Chondrocyte (in vitro differentiated cells): ENCODE measurements at regions not wholly inside any gene's neighbourhood (a gene's known extent, or its start where the extent isn't known, plus 50 kb on each side); places are given as distances from the start of the nearest gene placed in this dataset.

Experiments used
- DNase-seq: peaks from one replicate; pipeline ENCODE4 v3.0.0; 2021; ENCODE audit warnings: mixed read lengths, low spot score
- H3K27ac Mint-ChIP-seq: one replicate; pipeline ENCODE4 v1.8.0; 2021; ENCODE audit warnings: mild to moderate bottlenecking, moderate library complexity, mixed read lengths; ENCODE audit not compliant: unreplicated experiment
- H3K27me3 Mint-ChIP-seq: 2 replicates; pipeline ENCODE4 v1.8.0; 2021; ENCODE audit warnings: low read depth, mixed read lengths
- H3K36me3 Mint-ChIP-seq: 2 replicates; pipeline ENCODE4 v1.8.0; 2021; ENCODE audit warnings: low read depth, mixed read lengths
- H3K4me1 Mint-ChIP-seq: 2 replicates; pipeline ENCODE4 v1.8.0; 2021; ENCODE audit warnings: low read depth, mild to moderate bottlenecking, mixed read lengths
- H3K4me3 Mint-ChIP-seq: one replicate; pipeline ENCODE4 v1.8.0; 2021; ENCODE audit warnings: mild to moderate bottlenecking, moderate library complexity, mixed read lengths; ENCODE audit not compliant: unreplicated experiment
- H3K9me3 Mint-ChIP-seq: 2 replicates; pipeline ENCODE4 v1.8.0; 2021; ENCODE audit warnings: low read depth, mixed read lengths
- CTCF ChIP-seq: fragments of 200-600 bp; sonication (generic); IDR thresholded peaks from 2 replicates; pipeline ENCODE4 v1.5.0; 2021; ENCODE audit warnings: antibody characterized with exemption, mild to moderate bottlenecking, moderate library complexity

- DNase-seq = no peak
- TF ChIP-seq CTCF = no peak
- no peaks in the 10 kb centered on the region for H3K4me1 Mint-ChIP-seq
- H3K9me3 Mint-ChIP-seq = peaks cover 17% of the 10 kb centered on the region
- no peak overlapping the region for H3K27ac Mint-ChIP-seq
- H3K4me3 Mint-ChIP-seq = no peak overlapping the region
- peaks cover 6% of the 10 kb centered on the region for H3K36me3 Mint-ChIP-seq
- H3K27me3 Mint-ChIP-seq = peaks cover 13% of the 10 kb centered on the region
Observed at GRCh38 chr15:98484914-98485313, 163.4 kb upstream of the IGF1R start.

GRCh38 chr15:98485451-98485850 lies 162.9 kb upstream of the IGF1R start:
- peaks cover 6% of the 10 kb centered on the region for H3K36me3 Mint-ChIP-seq
- H3K27ac Mint-ChIP-seq = no peak overlapping the region
- TF ChIP-seq CTCF = no peak

GRCh38 chr15:98493966-98494511 lies 154.3 kb upstream of the IGF1R start:
- H3K27me3 Mint-ChIP-seq = peaks cover 21% of the 10 kb centered on the region

More at GRCh38 chr15:98485451-98485850, 162.9 kb upstream of the IGF1R start:
- Mint-ChIP-seq H3K9me3 (peaks cover 17% of the 10 kb centered on the region), H3K4me3 (no peak overlapping the region), H3K4me1 (no peaks in the 10 kb centered on the region), H3K27me3 (peaks cover 12% of the 10 kb centered on the region)
- DNase-seq = no peak

GRCh38 chr15:98501192-98501591 lies 147.1 kb upstream of the IGF1R start:
- Mint-ChIP-seq H3K4me3 (no peak overlapping the region), H3K27me3 (peaks cover 5% of the 10 kb centered on the region), H3K9me3 (peaks cover 17% of the 10 kb centered on the region), H3K4me1 (peaks cover 37% of the 10 kb centered on the region), H3K27ac (no peak overlapping the region), H3K36me3 (peaks cover 6% of the 10 kb centered on the region)
- DNase-seq = no peak
- TF ChIP-seq CTCF = no peak

More at GRCh38 chr15:98493966-98494511, 154.3 kb upstream of the IGF1R start:
- Mint-ChIP-seq H3K4me3 (no peak overlapping the region), H3K36me3 (peaks cover 2% of the 10 kb centered on the region), H3K27ac (no peak overlapping the region), H3K4me1 (peaks cover 3% of the 10 kb centered on the region), H3K9me3 (peaks cover 8% of the 10 kb centered on the region)
- DNase-seq = no peak
- TF ChIP-seq CTCF = no peak

- Mint-ChIP-seq H3K27ac (no peak overlapping the region), H3K4me3 (no peak overlapping the region), H3K9me3 (peaks cover 17% of the 10 kb centered on the region), H3K27me3 (peaks cover 3% of the 10 kb centered on the region), H3K4me1 (peaks cover 42% of the 10 kb centered on the region), H3K36me3 (peaks cover 6% of the 10 kb centered on the region)
- no peak for DNase-seq
- TF ChIP-seq CTCF = no peak
Observed at GRCh38 chr15:98501632-98502031, 146.7 kb upstream of the IGF1R start.
